Smooth muscle cell (in vitro differentiated cells): ENCODE measurements at regions not wholly inside any gene's neighbourhood (a gene's known extent, or its start where the extent isn't known, plus 50 kb on each side); places are given as distances from the start of the nearest gene placed in this dataset.
"Not testable (repeated sequence)": the region's sequence is repeated elsewhere in the genome, so short reads cannot be mapped to it uniquely, and the experiment has no call there.

Experiments used
- DNase-seq: peaks from one replicate; lab custom pipeline; 2025; ENCODE audit not compliant: unreplicated experiment; lab: John Stamatoyannopoulos, UW
- H2AFZ ChIP-seq: fragments of 200-600 bp; sonication (generic); 2 replicates; pipeline ENCODE4 v1.6.0; 2016; ENCODE audit warnings: antibody characterized with exemption, low read depth, mild to moderate bottlenecking
- H3F3A ChIP-seq: fragments of 200-600 bp; sonication (generic); 2 replicates; pipeline ENCODE4 v1.6.0; 2017; ENCODE audit warnings: antibody characterized with exemption, low read depth
- H3K27ac ChIP-seq: fragments of 200-600 bp; sonication (generic); 2 replicates; pipeline ENCODE4 v1.5.1; 2016; ENCODE audit warnings: low read depth, mild to moderate bottlenecking
- H3K27me3 ChIP-seq: fragments of 200-600 bp; sonication (generic); 2 replicates; pipeline ENCODE4 v1.6.1; 2016; ENCODE audit warnings: low read depth, mild to moderate bottlenecking
- H3K36me3 ChIP-seq: fragments of 200-600 bp; sonication (generic); 2 replicates; pipeline ENCODE4 v1.5.1; 2016; ENCODE audit warnings: low read depth
- H3K4me1 ChIP-seq: fragments of 200-600 bp; sonication (generic); 2 replicates; pipeline ENCODE4 v1.5.1; 2016; ENCODE audit warnings: low read depth
- H3K4me2 ChIP-seq: fragments of 200-600 bp; sonication (generic); 2 replicates; pipeline ENCODE4 v1.6.0; 2016; ENCODE audit warnings: mild to moderate bottlenecking
- H3K4me3 ChIP-seq: fragments of 200-600 bp; sonication (generic); 2 replicates; pipeline ENCODE4 v1.5.1; 2016; ENCODE audit warnings: mild to moderate bottlenecking
- H3K79me2 ChIP-seq: fragments of 200-600 bp; sonication (generic); 2 replicates; pipeline ENCODE4 v1.6.0; 2016; ENCODE audit warnings: low read depth, mild to moderate bottlenecking
- H3K9ac ChIP-seq: fragments of 200-600 bp; sonication (generic); 2 replicates; pipeline ENCODE4 v1.6.0; 2016; ENCODE audit warnings: low read depth
- H3K9me3 ChIP-seq: fragments of 200-600 bp; sonication (generic); replicated peaks from 2 replicates; pipeline ENCODE4 v1.5.1; 2016; ENCODE audit warnings: low read depth
- H4K20me1 ChIP-seq: fragments of 200-600 bp; sonication (generic); 2 replicates; pipeline ENCODE4 v1.6.0; 2016; ENCODE audit warnings: low read depth
- WGBS: methylation state at CpG from one replicate; pipeline ENCODE4 v1.1.7; 2016; ENCODE audit warnings: low lambda C conversion rate; 5-methylcytosine and 5-hydroxymethylcytosine counted together
- TF ChIP-seq, protein P1 (sequence below): fragments of 200-600 bp; sonication (generic); IDR thresholded peaks from 2 replicates; pipeline ENCODE4 v1.5.1; 2017; ENCODE audit warnings: borderline replicate concordance, mild to moderate bottlenecking, antibody characterized with exemption; ENCODE audit not compliant: insufficient read depth, poor library complexity, severe bottlenecking

DNA sequence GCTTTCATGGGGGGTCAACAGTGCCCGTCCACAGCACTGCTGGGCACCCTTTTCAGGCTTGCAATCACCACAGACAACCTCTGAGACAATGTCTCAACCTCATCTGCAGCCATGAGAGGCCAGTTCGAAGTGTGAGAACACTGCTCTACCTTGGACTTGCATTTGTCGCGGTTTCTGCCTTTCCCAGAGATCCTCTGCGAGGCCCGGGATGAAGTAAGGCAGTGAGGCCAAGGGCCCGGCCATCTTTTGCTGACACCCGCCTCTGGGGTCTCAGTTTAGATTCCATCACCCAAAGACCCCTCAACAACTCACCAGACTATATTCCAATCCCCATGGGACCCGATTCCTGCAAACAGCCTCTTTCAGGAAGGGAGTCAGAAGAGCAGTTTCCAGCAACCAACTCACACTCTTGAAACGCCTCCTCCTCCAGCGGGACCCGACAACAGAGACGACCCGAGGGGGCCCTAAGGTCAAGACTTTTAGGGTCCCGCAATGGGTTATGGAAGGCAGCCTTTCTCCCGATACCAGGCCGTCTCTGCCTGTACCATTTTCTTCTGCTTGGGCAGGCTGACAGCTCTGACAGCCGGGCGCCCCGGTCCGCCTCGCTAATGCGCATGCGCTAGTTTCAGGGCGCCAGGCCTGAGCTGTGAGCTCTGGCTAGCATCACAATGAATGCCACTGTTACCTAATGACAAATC is 576.0 kb downstream of the KCNJ18 start:
- no peaks in the 10 kb centered on the region for H3K79me2 ChIP-seq
- H4K20me1 ChIP-seq = no peaks in the 10 kb centered on the region
- no peak overlapping the region for H3K9ac ChIP-seq
- no peak overlapping the region for H3K27ac ChIP-seq
- no peaks in the 10 kb centered on the region for H3K9me3 ChIP-seq
- H3F3A ChIP-seq = no peaks in the 10 kb centered on the region
- no peaks in the 10 kb centered on the region for H3K27me3 ChIP-seq
- no peak overlapping the region for H3K4me2 ChIP-seq
- DNase-seq = no peak
- no peaks in the 10 kb centered on the region for H3K36me3 ChIP-seq
- TF ChIP-seq, protein P1, sequence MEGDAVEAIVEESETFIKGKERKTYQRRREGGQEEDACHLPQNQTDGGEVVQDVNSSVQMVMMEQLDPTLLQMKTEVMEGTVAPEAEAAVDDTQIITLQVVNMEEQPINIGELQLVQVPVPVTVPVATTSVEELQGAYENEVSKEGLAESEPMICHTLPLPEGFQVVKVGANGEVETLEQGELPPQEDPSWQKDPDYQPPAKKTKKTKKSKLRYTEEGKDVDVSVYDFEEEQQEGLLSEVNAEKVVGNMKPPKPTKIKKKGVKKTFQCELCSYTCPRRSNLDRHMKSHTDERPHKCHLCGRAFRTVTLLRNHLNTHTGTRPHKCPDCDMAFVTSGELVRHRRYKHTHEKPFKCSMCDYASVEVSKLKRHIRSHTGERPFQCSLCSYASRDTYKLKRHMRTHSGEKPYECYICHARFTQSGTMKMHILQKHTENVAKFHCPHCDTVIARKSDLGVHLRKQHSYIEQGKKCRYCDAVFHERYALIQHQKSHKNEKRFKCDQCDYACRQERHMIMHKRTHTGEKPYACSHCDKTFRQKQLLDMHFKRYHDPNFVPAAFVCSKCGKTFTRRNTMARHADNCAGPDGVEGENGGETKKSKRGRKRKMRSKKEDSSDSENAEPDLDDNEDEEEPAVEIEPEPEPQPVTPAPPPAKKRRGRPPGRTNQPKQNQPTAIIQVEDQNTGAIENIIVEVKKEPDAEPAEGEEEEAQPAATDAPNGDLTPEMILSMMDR = no peak
- H3K4me1 ChIP-seq = no peaks in the 10 kb centered on the region
- no peak overlapping the region for H2AFZ ChIP-seq
- 87% methylated on average over 25 of the region's 25 CpGs for WGBS
- no peak overlapping the region for H3K4me3 ChIP-seq

DNA sequence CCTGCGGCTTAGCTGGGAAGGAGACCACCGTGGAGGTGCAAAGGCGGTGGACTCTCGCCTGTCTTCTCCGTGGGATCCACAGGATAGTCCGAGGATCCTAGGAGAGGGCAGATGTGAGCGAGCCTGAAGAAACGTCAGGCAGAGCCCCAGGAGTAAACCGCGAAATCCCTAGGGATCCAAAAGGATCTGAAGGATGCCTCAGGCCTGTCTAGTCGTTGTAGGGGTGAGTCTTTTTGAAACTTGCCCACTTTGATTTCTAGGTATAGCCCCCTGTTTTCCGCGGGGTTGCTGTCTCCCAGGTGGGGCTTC is 576.5 kb downstream of the KCNJ18 start:
- Histone ChIP-seq H3K4me3 (no peak overlapping the region), H3K9me3 (no peaks in the 10 kb centered on the region), H3K36me3 (no peaks in the 10 kb centered on the region), H3K27ac (no peak overlapping the region), H3K9ac (no peak overlapping the region), H2AFZ (no peak overlapping the region), H3K79me2 (no peaks in the 10 kb centered on the region), H3F3A (no peaks in the 10 kb centered on the region), H3K27me3 (no peaks in the 10 kb centered on the region), H3K4me1 (no peaks in the 10 kb centered on the region), H3K4me2 (no peak overlapping the region), H4K20me1 (no peaks in the 10 kb centered on the region)
- 85% methylated on average over 13 of the region's 13 CpGs for WGBS
- TF ChIP-seq, protein P1 = no peak
- DNase-seq = no peak

DNA sequence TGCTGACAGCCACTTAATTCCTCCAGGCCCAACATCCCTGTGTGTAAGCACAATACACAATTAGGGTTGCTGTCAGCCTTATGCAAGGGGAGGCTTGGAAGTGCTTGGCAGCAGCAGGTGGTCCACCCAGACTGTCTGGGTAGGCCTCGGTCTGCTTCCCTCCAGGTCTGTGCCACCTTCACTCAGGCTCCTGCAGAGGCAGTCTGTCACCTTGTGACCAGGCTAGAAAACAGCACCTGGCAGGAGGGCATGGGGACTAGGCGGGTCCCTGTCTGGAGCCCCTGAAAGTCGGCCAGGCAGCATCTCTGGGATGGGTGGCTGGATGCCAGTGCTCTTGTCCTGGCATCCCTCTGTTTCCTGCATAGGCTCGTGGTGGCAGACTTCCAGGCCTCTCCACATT is 578.1 kb downstream of the KCNJ18 start:
- 70% methylated on average over 4 of the region's 4 CpGs for WGBS
- H3F3A ChIP-seq = no peaks in the 10 kb centered on the region
- H3K27me3 ChIP-seq = no peaks in the 10 kb centered on the region
- H3K4me1 ChIP-seq = no peaks in the 10 kb centered on the region
- H3K9ac ChIP-seq = no peak overlapping the region
- TF ChIP-seq, protein P1 = no peak
- no peaks in the 10 kb centered on the region for H3K79me2 ChIP-seq
- H3K27ac ChIP-seq = no peak overlapping the region
- no peak overlapping the region for H2AFZ ChIP-seq
- no peak overlapping the region for H3K4me3 ChIP-seq
- H3K36me3 ChIP-seq = no peaks in the 10 kb centered on the region
- H4K20me1 ChIP-seq = no peaks in the 10 kb centered on the region
- H3K9me3 ChIP-seq = no peaks in the 10 kb centered on the region
- no peak overlapping the region for H3K4me2 ChIP-seq
- DNase-seq = no peak

DNA sequence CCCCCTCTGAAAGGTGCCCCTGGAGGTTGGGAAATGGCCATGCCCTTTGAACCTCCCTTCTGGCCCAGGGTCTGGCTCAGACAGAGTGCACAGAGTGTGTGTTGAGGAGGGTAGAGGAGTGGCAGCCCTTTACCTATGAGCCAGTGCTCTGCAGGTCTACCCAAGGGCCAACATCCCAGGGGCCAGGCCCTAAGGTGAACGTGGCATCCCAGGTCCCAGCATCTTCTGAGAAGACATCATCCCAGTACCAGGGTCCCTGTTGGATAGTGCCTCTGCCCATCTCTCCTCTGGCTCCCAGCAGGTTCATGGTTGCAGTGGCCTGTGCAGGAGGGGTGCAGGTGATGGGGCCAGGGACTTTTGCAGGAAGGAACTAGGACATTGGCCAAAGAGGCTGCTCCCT is 578.5 kb downstream of the KCNJ18 start:
- H3F3A ChIP-seq, H3K79me2 ChIP-seq, H3K27me3 ChIP-seq, H2AFZ ChIP-seq, H3K4me2 ChIP-seq, H4K20me1 ChIP-seq, H3K4me3 ChIP-seq, H3K4me1 ChIP-seq, DNase-seq, H3K9me3 ChIP-seq, H3K36me3 ChIP-seq, H3K27ac ChIP-seq, H3K9ac ChIP-seq: not testable (repeated sequence)
- 55% methylated on average over 1 of the region's 1 CpG for WGBS
